G401 (cell line): ENCODE measurements at regions not wholly inside any gene's neighbourhood (a gene's known extent, or its start where the extent isn't known, plus 50 kb on each side); places are given as distances from the start of the nearest gene placed in this dataset.

Experiments
- DNase-seq: peaks from one replicate; pipeline ENCODE4 v3.0.0-alpha.2; 2015; ENCODE audit warnings: low spot score
- in situ Hi-C: cut with HindIII; loops from 2 replicates; pipeline ENCODE4 v1.10.0; 2016; ENCODE audit warnings: low sequenced_read_pairs, mixed read lengths

DNA sequence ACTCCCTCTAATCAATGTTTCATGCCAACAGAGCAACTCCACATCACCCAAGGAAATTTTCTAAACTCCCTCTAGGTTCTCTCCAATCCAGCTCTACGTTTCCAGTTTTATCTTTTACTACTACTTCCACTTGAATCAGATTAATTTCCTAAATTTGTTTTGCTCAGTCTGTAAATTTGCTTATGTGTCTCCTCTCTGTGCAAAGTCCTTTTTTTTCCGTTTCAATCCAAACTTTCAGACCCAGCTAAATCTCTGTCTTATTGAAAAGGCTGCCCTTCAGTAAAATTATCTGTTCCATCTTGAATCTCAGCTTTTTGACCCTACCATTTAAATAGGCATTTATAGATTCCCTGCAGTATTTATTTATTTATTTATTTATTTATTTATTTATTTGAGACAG lies 61.4 kb upstream of the COX10 start:
- in situ Hi-C loops = no loop called here
- no peak for DNase-seq

- in situ Hi-C loops = no loop called here
- DNase-seq = no peak
These were observed 58.1 kb upstream of the COX10 start for GRCh38 chr17:14011036-14011692.

- DNase-seq = peak; percentile 81
- in situ Hi-C loops = no loop called here
These were observed 57.4 kb upstream of the COX10 start for GRCh38 chr17:14011740-14012405.

DNA sequence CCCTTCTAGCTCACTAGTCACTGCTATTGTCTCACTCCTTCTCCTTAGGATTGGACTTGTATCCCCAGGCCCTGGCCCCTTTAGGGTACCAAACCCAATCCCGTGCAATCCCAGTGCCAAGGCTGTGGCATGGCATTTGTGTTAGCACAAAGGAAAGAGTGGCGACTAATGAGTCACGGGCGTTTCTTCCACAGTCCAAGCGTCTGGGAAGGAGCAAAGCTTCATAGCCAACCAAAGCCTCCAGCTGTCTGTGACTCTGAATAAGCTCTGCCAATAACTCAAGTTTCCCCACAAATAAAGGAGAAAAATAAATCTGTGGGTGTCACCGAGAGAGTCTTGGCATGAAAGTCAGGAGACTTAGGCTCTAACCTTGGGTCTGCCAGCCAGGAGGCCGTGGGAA lies 54.6 kb upstream of the COX10 start:
- no peak for DNase-seq
- in situ Hi-C loops = no loop called here

- peak; percentile 26 for DNase-seq
- in situ Hi-C loops = no loop called here
These were observed 54.0 kb upstream of the COX10 start for GRCh38 chr17:14015271-14015670.

DNA sequence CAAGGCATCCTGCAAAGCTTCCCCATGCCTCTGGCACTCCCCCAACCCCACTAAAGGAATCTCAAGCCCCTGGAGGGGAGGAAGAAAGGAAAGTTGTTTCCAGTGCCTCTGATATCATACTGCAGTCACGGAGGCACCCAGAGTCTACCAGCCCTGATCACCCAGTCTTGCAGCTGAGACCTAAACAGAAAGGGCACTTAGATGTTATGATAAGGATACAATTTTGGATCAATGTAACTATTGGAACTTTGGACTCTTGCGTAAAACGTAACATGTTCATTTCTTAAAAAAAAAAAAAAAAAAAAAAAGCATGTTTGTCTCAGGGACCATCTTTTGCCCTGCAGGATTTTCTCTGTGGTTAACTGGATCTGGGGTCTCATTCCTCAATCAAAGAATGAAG lies 52.4 kb upstream of the COX10 start:
- no peak for DNase-seq
- in situ Hi-C loops = no loop called here

DNA sequence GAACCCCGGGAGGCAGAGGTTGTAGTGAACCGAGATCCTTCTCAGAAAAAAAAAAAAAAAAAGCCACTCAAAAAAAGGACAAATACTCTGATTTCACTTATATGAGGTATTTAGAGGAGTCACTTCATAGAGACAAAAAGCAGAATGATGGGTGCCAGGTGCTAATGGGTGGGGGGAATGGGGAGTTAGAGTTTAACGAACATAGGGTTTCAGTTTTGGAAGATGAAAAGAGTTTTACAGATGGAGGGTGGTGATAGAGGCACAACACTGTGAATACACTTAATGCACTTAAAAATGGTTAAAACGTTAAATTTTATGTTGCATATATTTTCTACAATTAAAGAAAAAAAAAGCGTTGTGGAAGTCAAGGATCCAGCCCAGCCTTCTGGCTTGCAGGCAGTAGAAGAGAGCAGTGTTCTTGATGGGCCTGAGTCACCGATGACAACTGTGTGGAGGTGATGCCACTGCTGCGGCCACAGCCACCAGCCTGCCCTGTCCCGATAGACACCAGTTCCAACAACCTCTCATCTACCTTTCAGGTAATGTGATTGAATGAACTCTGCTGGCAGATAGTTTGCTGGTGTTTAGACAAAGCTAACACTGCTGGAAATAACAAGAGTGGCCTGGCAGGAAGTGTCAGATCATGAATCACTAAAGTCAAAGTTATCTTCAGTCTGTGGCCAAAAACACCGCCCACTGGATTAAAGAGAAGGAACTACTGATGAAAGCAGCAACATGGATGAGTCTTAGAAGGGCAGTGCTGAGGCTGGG lies 49.9 kb upstream of the COX10 start:
- no peak for DNase-seq
- in situ Hi-C loops = no loop called here
